ENCODE measurements at regions not wholly inside any gene's neighbourhood (a gene's known extent, or its start where the extent isn't known, plus 50 kb on each side); places are given as distances from the start of the nearest gene placed in this dataset.
"Not testable (repeated sequence)": the region's sequence is repeated elsewhere in the genome, so short reads cannot be mapped to it uniquely, and the experiment has no call there.

- peak; percentile 16 for DNase-seq (ENCODE audit: low read depth, low spot score)
Measured at GRCh38 chr2:7094231-7094741, 177.1 kb downstream of the RNF144A start.

DNA sequence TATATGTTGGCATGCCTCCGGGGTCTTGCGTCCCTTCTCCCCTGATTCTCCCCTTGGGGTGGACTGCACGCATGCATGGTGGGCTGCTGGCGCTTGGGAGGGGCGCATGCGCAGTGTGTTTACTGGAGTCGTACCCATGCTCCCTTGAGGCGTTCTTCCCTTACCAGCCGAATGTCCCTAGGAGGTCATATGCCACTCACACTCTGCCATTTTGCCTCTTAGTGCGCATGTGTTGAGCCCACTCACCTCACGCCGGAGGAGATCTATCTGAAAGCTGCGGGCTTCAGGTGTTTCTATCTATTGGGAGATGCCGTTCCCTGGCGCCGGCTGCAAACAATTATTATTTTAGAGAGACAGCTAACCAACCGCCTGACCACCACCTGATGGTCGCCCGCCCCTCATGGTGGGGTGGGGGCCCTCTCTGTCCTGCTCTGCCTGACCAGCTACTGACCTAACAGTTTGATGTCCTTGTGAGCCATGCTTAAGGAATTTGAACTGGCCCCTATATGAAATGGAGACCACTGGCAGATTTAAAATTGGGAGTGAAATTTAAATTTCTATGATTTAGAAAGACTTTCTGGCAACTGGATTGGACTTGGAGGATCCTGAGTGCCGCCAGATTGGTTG is 179.6 kb downstream of the RNF144A start:
- DNase-seq (ENCODE audit: low read depth, low spot score) = no peak

DNA sequence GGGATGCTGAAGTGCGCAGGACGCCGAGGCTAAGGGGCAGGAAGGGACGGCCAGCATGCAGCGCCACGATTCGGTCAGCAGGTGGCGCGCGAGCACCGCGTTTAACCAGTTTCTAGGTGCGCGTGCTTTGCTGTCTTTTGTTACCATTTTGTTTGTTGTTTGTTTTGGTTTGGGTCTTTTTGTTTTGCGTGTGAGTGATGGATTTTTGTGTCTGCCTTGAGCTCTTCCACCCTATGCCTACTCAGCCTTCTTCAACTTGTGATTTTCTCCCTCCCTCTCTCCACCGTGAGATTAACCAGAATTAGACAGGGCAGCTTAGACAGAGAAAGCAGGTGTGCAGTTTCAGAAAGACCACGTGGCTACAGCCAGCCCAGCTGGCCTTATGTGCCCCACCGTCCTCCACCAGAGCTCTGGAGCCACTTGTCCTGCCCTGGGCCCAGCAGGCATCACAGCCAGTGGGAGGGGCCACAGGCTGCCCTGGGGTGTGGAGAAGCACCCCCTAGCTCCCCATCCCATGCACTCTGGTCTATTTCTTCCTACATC is 180.2 kb downstream of the RNF144A start:
- peak; percentile 84 for DNase-seq (ENCODE audit: low read depth, low spot score)

GRCh38 chr2:7098816-7099215 is 181.6 kb downstream of the RNF144A start:
- no peak for DNase-seq (ENCODE audit: low read depth, low spot score)

DNA sequence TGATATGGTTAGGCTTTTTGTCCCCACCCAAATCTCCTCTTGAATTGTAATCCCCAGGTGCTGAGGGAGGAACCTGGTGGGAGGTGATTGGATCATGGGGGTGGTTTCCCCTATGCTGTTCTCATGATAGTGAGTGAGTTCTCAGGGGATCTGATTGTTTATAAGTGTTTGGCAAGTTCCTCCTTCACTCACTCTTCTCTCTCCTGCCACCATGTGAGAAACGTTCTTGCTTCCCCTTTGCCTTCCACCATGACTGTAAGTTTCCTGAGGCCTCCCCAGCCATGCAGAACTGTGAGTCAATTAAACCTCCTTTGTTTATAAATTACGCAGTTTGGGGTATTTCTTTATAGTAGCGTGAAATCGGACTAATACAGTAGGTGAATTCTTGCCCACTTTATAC is 182.5 kb downstream of the RNF144A start:
- not testable (repeated sequence) for DNase-seq (ENCODE audit: low read depth, low spot score)

DNA sequence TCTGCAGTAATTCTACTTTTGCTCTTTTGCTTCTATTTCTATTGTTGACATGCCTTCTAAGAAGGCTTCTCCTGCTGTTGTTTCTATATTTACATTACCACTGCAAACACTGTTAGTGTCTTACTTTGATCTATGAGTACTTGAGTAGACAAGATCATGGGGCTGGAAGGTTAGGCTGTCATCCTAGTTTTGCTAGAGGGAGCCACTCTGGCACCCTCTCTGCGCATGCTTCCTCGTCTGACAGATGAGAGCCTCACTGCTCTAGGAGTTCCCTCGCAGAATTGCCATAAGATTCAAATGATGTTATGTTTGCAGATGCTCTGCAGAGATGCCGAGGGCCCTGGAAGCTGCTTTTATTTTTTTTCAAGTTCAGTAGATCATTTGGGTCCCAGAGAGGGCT is 185.6 kb downstream of the RNF144A start:
- no peak for DNase-seq (ENCODE audit: low read depth, low spot score)

- DNase-seq (ENCODE audit: low read depth, low spot score) = no peak
Measured at GRCh38 chr2:7108792-7109532, 191.8 kb downstream of the RNF144A start.

- no peak for DNase-seq (ENCODE audit: low read depth, low spot score)
Measured at GRCh38 chr2:7109533-7109885, 192.3 kb downstream of the RNF144A start.

DNA sequence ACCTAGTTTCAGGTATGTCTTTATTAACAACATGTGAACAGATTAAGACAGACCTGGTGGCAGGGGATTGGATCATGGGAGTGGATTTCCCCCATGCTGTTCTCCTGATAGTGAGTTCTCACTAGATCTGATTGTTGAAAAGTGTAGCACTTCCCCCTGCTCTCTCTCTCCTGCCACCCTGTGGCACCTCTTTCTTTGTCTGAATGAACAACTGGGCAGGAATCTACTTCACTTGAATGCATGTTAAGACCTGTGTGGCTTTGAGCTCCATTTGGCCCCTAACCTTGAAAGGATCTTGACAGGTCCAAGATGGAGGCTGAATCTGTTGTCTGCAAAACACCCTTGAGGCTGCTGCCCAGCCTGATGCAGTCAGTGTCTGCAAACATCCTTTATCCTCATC is 194.4 kb downstream of the RNF144A start:
- DNase-seq (ENCODE audit: low read depth, low spot score) = no peak

DNA sequence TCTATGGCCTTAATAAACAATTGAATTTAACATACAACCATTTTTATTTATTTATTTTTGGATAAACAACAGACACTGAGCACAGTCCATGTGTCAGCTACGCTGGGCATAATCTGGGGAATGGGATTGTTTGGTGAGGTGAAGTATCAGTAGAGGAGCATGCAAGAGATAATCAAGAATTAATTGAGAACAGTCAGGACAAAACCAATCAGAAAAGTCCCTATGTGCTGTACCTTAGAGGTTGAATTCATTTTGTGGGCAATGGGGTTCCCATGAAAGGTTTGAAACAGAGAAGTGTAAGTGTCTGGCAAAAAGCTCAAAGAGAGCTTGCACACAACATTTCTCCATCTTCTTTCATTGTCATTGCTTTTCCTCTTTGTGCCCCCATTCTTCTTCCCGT is 198.2 kb downstream of the RNF144A start:
- DNase-seq (ENCODE audit: low read depth, low spot score) = no peak

GRCh38 chr2:7115906-7116305 is 198.7 kb downstream of the RNF144A start:
- no peak for DNase-seq (ENCODE audit: low read depth, low spot score)

- DNase-seq (ENCODE audit: low read depth, low spot score) = no peak
Measured at GRCh38 chr2:7116511-7116910, 199.3 kb downstream of the RNF144A start.

DNA sequence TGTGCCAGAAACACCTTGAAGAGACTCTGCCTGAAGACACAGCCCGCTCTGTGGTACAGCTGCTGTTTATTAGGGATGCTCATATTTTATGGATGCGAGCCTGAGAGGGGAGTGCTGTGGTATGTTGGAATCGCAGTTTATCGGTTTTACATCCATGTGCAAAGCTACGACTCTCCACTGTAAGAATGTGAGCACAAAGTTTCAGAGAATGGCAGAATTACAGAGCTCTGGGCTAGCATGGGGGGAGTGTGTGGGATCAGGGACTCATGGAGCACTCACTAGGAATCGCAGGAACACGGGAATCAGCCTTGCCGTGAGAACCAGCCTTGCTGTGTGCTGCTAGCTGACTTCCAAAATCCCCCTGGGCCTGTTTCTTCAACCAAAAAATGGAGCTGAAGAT is 199.9 kb downstream of the RNF144A start:
- DNase-seq (ENCODE audit: low read depth, low spot score) = no peak

DNA sequence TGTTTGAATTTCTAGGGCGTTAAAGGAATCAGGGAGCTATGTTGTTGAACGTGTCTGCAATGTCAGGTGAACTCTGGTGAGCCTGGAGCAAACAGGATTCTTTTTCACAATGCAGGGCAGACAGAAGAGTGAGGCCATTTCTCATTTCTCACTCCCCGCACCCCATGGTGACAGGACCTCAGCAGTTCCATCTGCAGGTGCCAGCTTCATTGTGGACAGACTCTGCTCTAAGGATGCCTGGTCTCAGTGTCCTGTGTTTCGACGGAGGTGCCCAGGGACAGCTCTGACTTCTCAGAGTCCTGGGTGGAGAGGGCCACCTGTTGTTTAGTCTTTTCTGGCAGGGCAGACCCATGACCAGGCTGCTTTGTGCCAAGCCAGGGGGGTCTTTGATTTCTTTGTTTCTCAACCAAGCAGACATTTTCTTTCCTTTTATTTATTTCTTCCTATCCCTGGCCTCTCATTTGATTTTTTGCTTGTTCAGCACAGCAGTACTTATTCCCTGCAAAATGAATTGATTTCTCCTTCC is 201.5 kb downstream of the RNF144A start:
- DNase-seq (ENCODE audit: low read depth, low spot score) = no peak

- DNase-seq (ENCODE audit: low read depth, low spot score) = peak; percentile 78
Measured at GRCh38 chr2:7119132-7119835, 202.1 kb downstream of the RNF144A start.

- DNase-seq (ENCODE audit: low read depth, low spot score) = no peak
Measured at GRCh38 chr2:7121851-7122250, 204.6 kb downstream of the RNF144A start.

GRCh38 chr2:7127156-7127555 is 209.9 kb downstream of the RNF144A start:
- no peak for DNase-seq (ENCODE audit: low read depth, low spot score)

GRCh38 chr2:7127687-7128086 is 210.5 kb downstream of the RNF144A start:
- no peak for DNase-seq (ENCODE audit: low read depth, low spot score)

DNA sequence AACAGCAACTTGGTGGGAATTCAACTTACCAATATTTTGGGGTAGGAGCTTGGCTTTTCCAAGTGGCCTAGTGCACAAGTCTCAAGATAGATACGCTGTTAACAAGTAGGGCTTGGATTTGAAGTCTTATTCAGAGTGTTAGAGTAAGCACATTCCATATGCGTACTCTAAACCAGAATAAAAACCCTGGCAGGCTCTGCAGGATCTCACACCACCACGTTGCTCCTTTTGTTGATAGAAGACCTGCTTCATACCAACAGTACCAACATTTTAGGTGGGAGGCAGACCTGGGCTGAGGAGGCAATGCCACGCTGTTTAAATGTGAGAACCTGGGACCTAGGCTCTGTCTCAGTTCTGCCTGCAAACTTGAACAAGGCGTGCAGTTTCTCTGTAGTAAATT is 214.0 kb downstream of the RNF144A start:
- no peak for DNase-seq (ENCODE audit: low read depth, low spot score)

DNA sequence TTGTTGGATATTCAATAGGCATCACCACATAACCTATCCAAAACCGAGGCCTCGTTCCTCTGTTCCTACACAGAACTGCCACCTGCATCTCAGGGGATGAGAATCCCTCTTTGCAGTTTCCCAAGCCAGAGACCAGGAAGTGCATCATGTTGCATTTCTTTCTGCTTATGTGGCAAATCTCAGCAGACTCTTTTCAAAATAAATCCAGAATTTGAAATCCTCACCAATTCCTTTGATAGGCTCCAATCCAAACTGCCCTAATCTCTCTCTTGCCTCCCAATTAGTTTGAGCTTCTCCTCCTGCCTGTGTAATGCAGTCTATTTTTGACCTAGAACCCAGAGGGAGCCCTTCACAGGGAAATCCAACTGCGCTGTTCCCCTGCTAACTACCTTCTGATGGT is 215.5 kb downstream of the RNF144A start:
- no peak for DNase-seq (ENCODE audit: low read depth, low spot score)

- peak; percentile 28 for DNase-seq (ENCODE audit: low read depth, low spot score)
Measured at GRCh38 chr2:7133521-7133920, 216.3 kb downstream of the RNF144A start.

GRCh38 chr2:7140306-7140705 is 223.1 kb downstream of the RNF144A start:
- DNase-seq (ENCODE audit: low read depth, low spot score) = no peak

Measured in astrocyte of the hippocampus (primary cell).